Hepatic stellate cell (primary cell): ENCODE measurements at regions not wholly inside any gene's neighbourhood (a gene's known extent, or its start where the extent isn't known, plus 50 kb on each side); places are given as distances from the start of the nearest gene placed in this dataset.
A peak's percentile ranks its signal among the peaks of the same experiment; 100 is the strongest.
"Not testable (repeated sequence)": the region's sequence is repeated elsewhere in the genome, so short reads cannot be mapped to it uniquely, and the experiment has no call there.

ENCODE experiments used
- DNase-seq: peaks from one replicate; pipeline ENCODE4 v3.0.0; 2011; ENCODE audit warnings: low spot score

- DNase-seq = no peak
These were observed 78.2 kb downstream of the MSL3 start for GRCh38 chrX:11836284-11836683.

GRCh38 chrX:11837437-11837836, 79.4 kb downstream of the MSL3 start:
- no peak for DNase-seq

- DNase-seq = no peak
These were observed 106.1 kb downstream of the MSL3 start for GRCh38 chrX:11864171-11864570.

GRCh38 chrX:11867610-11868345, 109.7 kb downstream of the MSL3 start:
- no peak for DNase-seq

- DNase-seq = no peak
These were observed 112.8 kb downstream of the MSL3 start for GRCh38 chrX:11870789-11871188.

- no peak for DNase-seq
These were observed 123.6 kb downstream of the MSL3 start for GRCh38 chrX:11881485-11882170.

- no peak for DNase-seq
These were observed 128.7 kb downstream of the MSL3 start for GRCh38 chrX:11886745-11887144.

GRCh38 chrX:11887175-11887574, 129.1 kb downstream of the MSL3 start:
- no peak for DNase-seq

GRCh38 chrX:11888421-11888820, 130.4 kb downstream of the MSL3 start:
- DNase-seq = no peak

GRCh38 chrX:11889791-11890190, 131.8 kb downstream of the MSL3 start:
- no peak for DNase-seq

- no peak for DNase-seq
These were observed 132.9 kb downstream of the MSL3 start for GRCh38 chrX:11890836-11891514.

GRCh38 chrX:11893933-11894710, 136.1 kb downstream of the MSL3 start:
- DNase-seq = no peak

GRCh38 chrX:11899091-11899490, 141.1 kb downstream of the MSL3 start:
- no peak for DNase-seq

- DNase-seq = not testable (repeated sequence)
These were observed 147.9 kb downstream of the MSL3 start for GRCh38 chrX:11905933-11906332.

GRCh38 chrX:11908371-11908770, 150.3 kb downstream of the MSL3 start:
- no peak for DNase-seq

- DNase-seq = no peak
These were observed 155.0 kb downstream of the MSL3 start for GRCh38 chrX:11913001-11913400.

GRCh38 chrX:11929476-11929875, 171.4 kb downstream of the MSL3 start:
- no peak for DNase-seq

GRCh38 chrX:11932423-11932822, 174.4 kb downstream of the MSL3 start:
- DNase-seq = no peak

GRCh38 chrX:11934089-11934488, 176.1 kb downstream of the MSL3 start:
- no peak for DNase-seq

GRCh38 chrX:11941571-11941970, 183.5 kb downstream of the MSL3 start:
- no peak for DNase-seq

GRCh38 chrX:11944501-11944900, 186.5 kb downstream of the MSL3 start:
- peak; percentile 21 for DNase-seq

GRCh38 chrX:11949291-11949690, 189.0 kb upstream of the FRMPD4 start:
- DNase-seq = no peak
